HepG2 (cell line): ENCODE measurements at regions not wholly inside any gene's neighbourhood (a gene's known extent, or its start where the extent isn't known, plus 50 kb on each side); places are given as distances from the start of the nearest gene placed in this dataset.

ENCODE experiments used
- ATAC-seq: fragments of 200-7000 bp; cut with Tn5 transposase; 3 replicates; pipeline ENCODE4 v1.9.1; 2020; ENCODE audit warnings: mild to moderate bottlenecking, moderate library complexity
- BruUV-seq: library from RNA; stranded (reverse); fragments of 400-500 nt; replicated peaks from 2 replicates; lab custom pipeline; 2021; lab: Mats Ljungman, UMichigan
- CTCF ChIA-PET: fragments of 300-600 bp; formaldehyde crosslinking; extraction: SDS; loops from one replicate; lab custom pipeline; 2021; ENCODE audit warnings: low total read pairs, inconsistent platforms, low intra/inter-chr PET ratio; lab: Yijun Ruan, JAX
- POLR2A ChIA-PET: fragments of 350-600 bp; sonication (Branson Sonifier 250); formaldehyde crosslinking; loops from one replicate; lab custom pipeline; 2020; ENCODE audit warnings: antibody characterized with exemption, inconsistent platforms; lab: Yijun Ruan, JAX
- DNase-seq: peaks from one replicate; pipeline ENCODE4 v3.0.0-alpha.2; 2015; ENCODE audit warnings: low spot score
- FAIRE-seq: peaks from 3 replicates; lab custom pipeline; 2011; peaks lifted over from hg19 to GRCh38; lab: Jason Lieb, UNC
- H2AFZ ChIP-seq: one replicate; pipeline ENCODE4 v1.6.1; 2011; ENCODE audit warnings: low read length, inconsistent platforms
- H3K27ac ChIP-seq: fragments of 300-600 bp; 3 replicates; pipeline ENCODE4 v1.8.0; 2011; ENCODE audit warnings: mixed run types, mild to moderate bottlenecking, mixed read lengths, low read length, inconsistent platforms; ENCODE audit not compliant: insufficient read depth; ENCODE audit errors: extremely low read length
- H3K27me3 ChIP-seq, 2 experiments: fragments of 200-600 bp in 1 of 2; 2 replicates in 1 of 2; 3 replicates in 1 of 2; pipeline versions ENCODE4 v1.6.0 to v1.8.0; 2011; ENCODE audit warnings: low read length in 2 of 2, mild to moderate bottlenecking in 2 of 2, moderate library complexity in 2 of 2, inconsistent platforms in 1 of 2; ENCODE audit not compliant: insufficient read depth in 2 of 2, control insufficient read depth in 1 of 2
- H3K36me3 ChIP-seq, 2 experiments: fragments of 200-600 bp in 1 of 2; replicated peaks in 1 of 2; 2 replicates in 1 of 2; 3 replicates in 1 of 2; pipeline versions ENCODE4 v1.5.1 to v1.8.0; 2011; ENCODE audit warnings: low read length in 2 of 2, inconsistent platforms in 1 of 2; ENCODE audit not compliant: insufficient read depth in 2 of 2, control insufficient read depth in 1 of 2
- H3K4me1 ChIP-seq: 2 replicates; pipeline ENCODE4 v1.5.1; 2012; ENCODE audit warnings: low read length, inconsistent platforms; ENCODE audit not compliant: insufficient read depth
- H3K4me2 ChIP-seq: 2 replicates; pipeline ENCODE4 v1.6.0; 2011; ENCODE audit warnings: low read depth, low read length, inconsistent platforms
- H3K4me3 ChIP-seq, 3 experiments: fragments of 200-600 bp in 1 of 3; sonication (generic), shearing (Covaris generic) in 1 of 3; replicated peaks in 1 of 3; 2 replicates each; pipeline ENCODE4 v1.5.1; 2011 to 2016; ENCODE audit warnings: low read length in 3 of 3, inconsistent platforms in 2 of 3, low read depth in 2 of 3, mild to moderate bottlenecking in 2 of 3, control low read depth in 1 of 3, mixed read lengths in 1 of 3; ENCODE audit not compliant: insufficient read depth in 1 of 3
- H3K79me2 ChIP-seq: one replicate; pipeline ENCODE4 v1.6.1; 2011; ENCODE audit warnings: low read length, inconsistent platforms; ENCODE audit not compliant: insufficient read depth
- H3K9ac ChIP-seq: 2 replicates; pipeline ENCODE4 v1.6.0; 2011; ENCODE audit warnings: mild to moderate bottlenecking, low read depth, low read length, inconsistent platforms; ENCODE audit not compliant: insufficient read depth
- H3K9me3 ChIP-seq: 2 replicates; pipeline ENCODE4 v1.5.1; 2012; ENCODE audit warnings: mild to moderate bottlenecking, low read length
- H4K20me1 ChIP-seq: 2 replicates; pipeline ENCODE4 v1.6.0; 2011; ENCODE audit warnings: inconsistent platforms, mild to moderate bottlenecking, low read length, moderate library complexity; ENCODE audit not compliant: insufficient read depth
- CENPX ChIP-seq: sonication (generic); formaldehyde crosslinking; IDR thresholded peaks from 2 replicates; pipeline ENCODE4 v1.9.0; 2021; ENCODE audit warnings: mild to moderate bottlenecking, missing genetic modification reagents, moderate library complexity
- ELF1 ChIP-seq: sonication (generic); formaldehyde crosslinking; IDR thresholded peaks from 2 replicates; pipeline ENCODE4 v1.4.0; 2020; ENCODE audit warnings: missing genetic modification reagents
- IRX3 ChIP-seq: sonication (generic); formaldehyde crosslinking; IDR thresholded peaks from 2 replicates; pipeline ENCODE4 v1.8.1; 2023; ENCODE audit warnings: mild to moderate bottlenecking, low read depth, missing genetic modification reagents, borderline replicate concordance
- MEIS1 ChIP-seq: sonication (generic); formaldehyde crosslinking; IDR thresholded peaks from 2 replicates; pipeline ENCODE4 v1.9.0; 2021; ENCODE audit warnings: mild to moderate bottlenecking, missing genetic modification reagents, moderate library complexity, borderline replicate concordance
- MEIS2 ChIP-seq: sonication (generic); formaldehyde crosslinking; IDR thresholded peaks from 2 replicates; pipeline ENCODE4 v1.9.0; 2021; ENCODE audit warnings: mild to moderate bottlenecking, missing genetic modification reagents
- SMAD1 ChIP-seq: sonication (generic); formaldehyde crosslinking; IDR thresholded peaks from 2 replicates; pipeline ENCODE4 v1.4.0; 2020; ENCODE audit warnings: missing genetic modification reagents, low read depth, mild to moderate bottlenecking, borderline replicate concordance
- ZFP90 ChIP-seq: sonication (generic); formaldehyde crosslinking; IDR thresholded peaks from 2 replicates; pipeline ENCODE4 v1.8.0; 2022; ENCODE audit warnings: missing genetic modification reagents, mild to moderate bottlenecking, inconsistent platforms, borderline replicate concordance
- ZNF205 ChIP-seq: IDR thresholded peaks from 2 replicates; pipeline ENCODE4 v1.6.1; 2018; ENCODE audit warnings: missing biosample characterization, missing genetic modification reagents
- ZNF251 ChIP-seq: sonication (generic); formaldehyde crosslinking; IDR thresholded peaks from 2 replicates; pipeline ENCODE4 v1.9.0; 2021; ENCODE audit warnings: mild to moderate bottlenecking, missing genetic modification reagents
- ZNF484 ChIP-seq: sonication (generic); formaldehyde crosslinking; IDR thresholded peaks from 2 replicates; pipeline ENCODE4 v1.5.1; 2020; ENCODE audit warnings: mild to moderate bottlenecking, low read depth, missing genetic modification reagents, borderline replicate concordance
- ZNF619 ChIP-seq: sonication (generic); formaldehyde crosslinking; IDR thresholded peaks from 2 replicates; pipeline ENCODE4 v1.4.0; 2020; ENCODE audit warnings: mild to moderate bottlenecking, missing genetic modification reagents
- ZNF780A ChIP-seq: sonication (generic); formaldehyde crosslinking; IDR thresholded peaks from 2 replicates; pipeline ENCODE4 v1.8.0; 2022; ENCODE audit warnings: mild to moderate bottlenecking, missing genetic modification reagents, moderate library complexity
- ZNF782 ChIP-seq: sonication (generic); formaldehyde crosslinking; IDR thresholded peaks from 2 replicates; pipeline ENCODE4 v1.4.0; 2020; ENCODE audit warnings: missing genetic modification reagents, mild to moderate bottlenecking, borderline replicate concordance
- ZNF788 ChIP-seq: sonication (generic); formaldehyde crosslinking; IDR thresholded peaks from 2 replicates; pipeline ENCODE4 v1.5.0; 2020; ENCODE audit warnings: mild to moderate bottlenecking, missing genetic modification reagents, borderline replicate concordance
- WGBS: methylation state at CpG from one replicate; pipeline ENCODE4 v1.1.6; 2017; ENCODE audit warnings: low lambda C conversion rate; 5-methylcytosine and 5-hydroxymethylcytosine counted together
- in situ Hi-C: cut with HindIII; loops from 2 replicates; pipeline ENCODE4 v1.10.0; 2017; ENCODE audit warnings: low pct_unique_long_range_greater_than_20kb; ENCODE audit not compliant: extremely low pct_ligation_motif_present
- intact Hi-C: fragments of 100-400 bp; cut with micrococcal nuclease; formaldehyde crosslinking; loops from one replicate; pipeline ENCODE4 v1.10.0; 2022; ENCODE audit not compliant: unreplicated experiment
- TF ChIP-seq, protein P1 (sequence below): sonication (generic); formaldehyde crosslinking; IDR thresholded peaks from 2 replicates; pipeline ENCODE4 v1.8.1; 2023; ENCODE audit warnings: mild to moderate bottlenecking, moderate library complexity, missing genetic modification reagents
- TF ChIP-seq, protein P2 (sequence below), 2 experiments: fragments of 450-650 bp in 1 of 2; sonication (generic) in 1 of 2; formaldehyde crosslinking; IDR thresholded peaks; 2 replicates each; pipeline versions ENCODE4 v1.5.0 to v1.8.0; 2020 to 2022; ENCODE audit warnings: mild to moderate bottlenecking in 1 of 2, missing genetic modification reagents in 1 of 2
- TF ChIP-seq, protein P3 (sequence below): sonication (generic); formaldehyde crosslinking; IDR thresholded peaks from 2 replicates; pipeline ENCODE4 v1.5.0; 2020; ENCODE audit warnings: missing genetic modification reagents
- TF ChIP-seq, protein P4 (sequence below): sonication (generic); formaldehyde crosslinking; IDR thresholded peaks from 2 replicates; pipeline ENCODE4 v1.4.0; 2020; ENCODE audit warnings: missing genetic modification reagents, low read depth, mild to moderate bottlenecking, borderline replicate concordance
- TF ChIP-seq, protein P5 (sequence below): sonication (generic); IDR thresholded peaks from 2 replicates; pipeline ENCODE4 v1.6.1; 2016; ENCODE audit warnings: low read depth, borderline replicate concordance

DNA sequence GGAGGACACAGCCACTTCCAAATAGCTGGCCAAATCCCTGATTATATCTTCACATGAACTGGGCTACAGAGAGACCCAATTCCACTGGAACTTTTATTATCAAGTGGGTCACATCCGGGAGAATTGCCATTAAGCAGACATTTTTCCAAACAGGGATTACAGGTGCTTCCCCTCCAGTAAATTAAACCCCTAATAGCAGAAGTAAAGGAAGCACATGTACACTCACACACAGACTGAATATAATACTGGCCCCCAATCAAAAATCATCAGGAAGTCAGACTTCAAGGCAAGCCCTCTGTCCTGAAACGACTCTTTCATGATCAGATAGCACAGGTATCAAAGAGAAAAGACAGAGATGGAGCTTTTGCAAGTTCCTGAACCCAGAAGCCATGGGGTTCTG is 118.6 kb upstream of the PPP2R5A start:
- no peaks in the 10 kb centered on the region; a peak in 1 of 5 replicates for H3K27me3 ChIP-seq

More for the DNA sequence above, 118.6 kb upstream of the PPP2R5A start:
- Histone ChIP-seq H3K4me3 (no peak overlapping the region), H2AFZ (no peak overlapping the region), H3K9me3 (no peaks in the 10 kb centered on the region), H3K27ac (no peak overlapping the region), H3K4me2 (0 out of 2 replicates have a peak overlapping the region, but pooled peaks have one; percentile 9), H4K20me1 (no peaks in the 10 kb centered on the region), H3K36me3 (no peaks in the 10 kb centered on the region), H3K9ac (no peak overlapping the region), H3K79me2 (no peaks in the 10 kb centered on the region), H3K4me1 (peaks cover 8% of the 10 kb centered on the region; the same call in 1 of the 2 replicates)
- BruUV-seq, result no TSS peak
- POLR2A ChIA-PET, result no interaction called here
- DNase-seq, result no peak
- 33% methylated on average over 2 of the region's 2 CpGs for WGBS
- no peak for FAIRE-seq
- in situ Hi-C loops, result no loop called here
- CTCF ChIA-PET, result no interaction called here
- TF ChIP-seq ZNF619 (CRISPR knock-in tag) (no peak), CENPX (CRISPR knock-in tag) (no peak), ZNF251 (CRISPR knock-in tag) (no peak), ZNF205 (CRISPR knock-in tag) (no peak), ELF1 (CRISPR knock-in tag) (no peak), ZNF782 (CRISPR knock-in tag) (no peak), IRX3 (CRISPR knock-in tag) (no peak), ZNF780A (CRISPR knock-in tag) (no peak), MEIS2 (CRISPR knock-in tag) (no peak), SMAD1 (CRISPR knock-in tag) (no peak), ZNF788 (CRISPR knock-in tag) (no peak), ZFP90 (CRISPR knock-in tag) (no peak), ZNF484 (CRISPR knock-in tag) (no peak), MEIS1 (CRISPR knock-in tag) (no peak)
- TF ChIP-seq, protein P1, sequence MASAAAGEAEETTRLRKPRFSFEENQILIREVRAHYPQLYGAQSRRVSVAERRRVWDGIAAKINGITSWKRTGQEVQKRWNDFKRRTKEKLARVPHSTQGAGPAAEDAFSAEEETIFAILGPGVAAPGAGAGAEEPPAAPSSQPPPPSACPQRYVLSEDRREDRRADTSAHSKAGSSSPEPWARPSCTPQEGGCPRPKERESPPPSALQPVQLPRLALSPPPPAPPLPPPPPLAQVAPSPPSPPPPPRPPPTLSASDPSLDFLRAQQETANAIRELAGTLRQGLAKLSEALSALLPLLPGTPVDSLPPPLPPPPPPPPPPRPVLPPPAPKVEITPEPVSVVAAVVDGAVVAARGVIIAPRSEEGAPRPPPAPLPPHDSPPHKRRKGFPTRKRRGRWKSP (CRISPR knock-in tag), result no peak
- TF ChIP-seq, protein P2, sequence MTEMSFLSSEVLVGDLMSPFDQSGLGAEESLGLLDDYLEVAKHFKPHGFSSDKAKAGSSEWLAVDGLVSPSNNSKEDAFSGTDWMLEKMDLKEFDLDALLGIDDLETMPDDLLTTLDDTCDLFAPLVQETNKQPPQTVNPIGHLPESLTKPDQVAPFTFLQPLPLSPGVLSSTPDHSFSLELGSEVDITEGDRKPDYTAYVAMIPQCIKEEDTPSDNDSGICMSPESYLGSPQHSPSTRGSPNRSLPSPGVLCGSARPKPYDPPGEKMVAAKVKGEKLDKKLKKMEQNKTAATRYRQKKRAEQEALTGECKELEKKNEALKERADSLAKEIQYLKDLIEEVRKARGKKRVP (CRISPR knock-in tag; IDR thresholded peaks at IDR 0.05), result no peak
- TF ChIP-seq, protein P3, sequence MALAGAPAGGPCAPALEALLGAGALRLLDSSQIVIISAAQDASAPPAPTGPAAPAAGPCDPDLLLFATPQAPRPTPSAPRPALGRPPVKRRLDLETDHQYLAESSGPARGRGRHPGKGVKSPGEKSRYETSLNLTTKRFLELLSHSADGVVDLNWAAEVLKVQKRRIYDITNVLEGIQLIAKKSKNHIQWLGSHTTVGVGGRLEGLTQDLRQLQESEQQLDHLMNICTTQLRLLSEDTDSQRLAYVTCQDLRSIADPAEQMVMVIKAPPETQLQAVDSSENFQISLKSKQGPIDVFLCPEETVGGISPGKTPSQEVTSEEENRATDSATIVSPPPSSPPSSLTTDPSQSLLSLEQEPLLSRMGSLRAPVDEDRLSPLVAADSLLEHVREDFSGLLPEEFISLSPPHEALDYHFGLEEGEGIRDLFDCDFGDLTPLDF, result no peak
- TF ChIP-seq, protein P4, sequence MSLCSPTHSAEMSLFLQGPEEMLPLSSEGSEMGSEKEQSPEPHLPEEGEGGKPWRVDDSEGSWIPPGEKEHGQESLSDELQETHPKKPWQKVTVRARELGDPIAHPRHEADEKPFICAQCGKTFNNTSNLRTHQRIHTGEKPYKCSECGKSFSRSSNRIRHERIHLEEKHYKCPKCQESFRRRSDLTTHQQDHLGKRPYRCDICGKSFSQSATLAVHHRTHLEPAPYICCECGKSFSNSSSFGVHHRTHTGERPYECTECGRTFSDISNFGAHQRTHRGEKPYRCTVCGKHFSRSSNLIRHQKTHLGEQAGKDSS (CRISPR knock-in tag), result no peak
- TF ChIP-seq, protein P5, sequence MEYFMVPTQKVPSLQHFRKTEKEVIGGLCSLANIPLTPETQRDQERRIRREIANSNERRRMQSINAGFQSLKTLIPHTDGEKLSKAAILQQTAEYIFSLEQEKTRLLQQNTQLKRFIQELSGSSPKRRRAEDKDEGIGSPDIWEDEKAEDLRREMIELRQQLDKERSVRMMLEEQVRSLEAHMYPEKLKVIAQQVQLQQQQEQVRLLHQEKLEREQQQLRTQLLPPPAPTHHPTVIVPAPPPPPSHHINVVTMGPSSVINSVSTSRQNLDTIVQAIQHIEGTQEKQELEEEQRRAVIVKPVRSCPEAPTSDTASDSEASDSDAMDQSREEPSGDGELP, result no peak
- intact Hi-C loops, result no loop called here
- no peak for ATAC-seq
